A673 (cell line): ENCODE measurements at regions not wholly inside any gene's neighbourhood (a gene's known extent, or its start where the extent isn't known, plus 50 kb on each side); places are given as distances from the start of the nearest gene placed in this dataset.

Experiments
- BruUV-seq: library from RNA; stranded (reverse); fragments of 400-500 nt; replicated peaks from 2 replicates; lab custom pipeline; 2021; lab: Mats Ljungman, UMichigan
- CTCF ChIA-PET: fragments of 300-600 bp; sonication (Branson Sonifier 250); formaldehyde crosslinking; loops from one replicate; lab custom pipeline; 2022; ENCODE audit warnings: antibody characterized with exemption; lab: Charles Lee
- POLR2A ChIA-PET: fragments of 300-600 bp; sonication (Branson Sonifier 250); formaldehyde crosslinking; loops from one replicate; lab custom pipeline; 2022; ENCODE audit warnings: antibody characterized with exemption; ENCODE audit not compliant: low non-redundant PET; lab: Charles Lee
- DNase-seq: peaks from one replicate; pipeline ENCODE4 v3.0.0-alpha.2; 2015; ENCODE audit warnings: low spot score
- H3K27ac ChIP-seq: fragments of 200-600 bp; sonication (generic); 2 replicates; pipeline ENCODE4 v1.5.1; 2016; ENCODE audit warnings: mixed run types, low read depth, mild to moderate bottlenecking, mixed read lengths, antibody characterized with exemption, low read length; ENCODE audit not compliant: poor library complexity, severe bottlenecking
- H3K27me3 ChIP-seq: fragments of 200-600 bp; sonication (generic); replicated peaks from 2 replicates; pipeline ENCODE4 v1.6.1; 2017; ENCODE audit warnings: mixed run types, low read depth, mild to moderate bottlenecking, mixed read lengths, antibody characterized with exemption, low read length; ENCODE audit not compliant: insufficient read depth, poor library complexity
- H3K36me3 ChIP-seq: fragments of 200-600 bp; sonication (generic); 2 replicates; pipeline ENCODE4 v1.6.1; 2016; ENCODE audit warnings: mixed run types, mild to moderate bottlenecking, mixed read lengths, antibody characterized with exemption, low read length; ENCODE audit not compliant: insufficient read depth, poor library complexity, severe bottlenecking
- H3K4me1 ChIP-seq: fragments of 200-600 bp; sonication (generic); 2 replicates; pipeline ENCODE4 v1.6.1; 2017; ENCODE audit warnings: mixed run types, mild to moderate bottlenecking, mixed read lengths, antibody characterized with exemption, low read length; ENCODE audit not compliant: insufficient read depth, poor library complexity, severe bottlenecking
- H3K4me3 ChIP-seq: fragments of 200-600 bp; sonication (generic); 2 replicates; pipeline ENCODE4 v1.5.1; 2016; ENCODE audit warnings: low read depth, mixed run types, mild to moderate bottlenecking, mixed read lengths, low read length; ENCODE audit not compliant: poor library complexity, severe bottlenecking
- H3K9me3 ChIP-seq: fragments of 200-600 bp; sonication (generic); 2 replicates; pipeline ENCODE4 v1.6.1; 2016; ENCODE audit warnings: mixed run types, low read depth, mild to moderate bottlenecking, mixed read lengths, antibody characterized with exemption, low read length; ENCODE audit not compliant: poor library complexity, severe bottlenecking
- CTCF ChIP-seq: fragments of 300-800, 200-600 bp; sonication (generic); conservative IDR thresholded peaks from 2 replicates; pipeline ENCODE4 v1.5.1; 2017; ENCODE audit warnings: low read depth, mild to moderate bottlenecking, antibody characterized with exemption, low read length, moderate library complexity, mixed read lengths
- EZH2 ChIP-seq: fragments of 200-600 bp; sonication (generic); IDR thresholded peaks from 2 replicates; pipeline ENCODE4 v1.6.1; 2017; ENCODE audit warnings: borderline replicate concordance, low read depth, mild to moderate bottlenecking, mixed read lengths, antibody characterized with exemption, low read length; ENCODE audit not compliant: poor library complexity, severe bottlenecking
- intact Hi-C: fragments of 100-400 bp; cut with micrococcal nuclease; formaldehyde crosslinking; loops from one replicate; pipeline ENCODE4 v1.10.0; 2022; ENCODE audit not compliant: unreplicated experiment

- ChIA-PET POLR2A (no interaction called here), CTCF (no interaction called here)
- intact Hi-C loops = no loop called here
- Histone ChIP-seq H3K4me3 (no peak overlapping the region), H3K4me1 (no peaks in the 10 kb centered on the region), H3K36me3 (no peaks in the 10 kb centered on the region), H3K27me3 (peaks cover 15% of the 10 kb centered on the region), H3K27ac (no peak overlapping the region), H3K9me3 (no peaks in the 10 kb centered on the region)
- DNase-seq = no peak
- TF ChIP-seq EZH2 (no peak), CTCF (no peak)
- BruUV-seq = no TSS peak
These were observed 124.7 kb upstream of the CARD11 start for GRCh38 chr7:3168370-3168769.

- Histone ChIP-seq H3K9me3 (no peaks in the 10 kb centered on the region), H3K27ac (no peak overlapping the region), H3K4me3 (no peak overlapping the region), H3K4me1 (no peaks in the 10 kb centered on the region), H3K36me3 (no peaks in the 10 kb centered on the region), H3K27me3 (peaks cover 15% of the 10 kb centered on the region)
- intact Hi-C loops = no loop called here
- TF ChIP-seq EZH2 = no peak
- TF ChIP-seq CTCF = no peak
- BruUV-seq = no TSS peak
- ChIA-PET CTCF (no interaction called here), POLR2A (no interaction called here)
- no peak for DNase-seq
These were observed 125.2 kb upstream of the CARD11 start for GRCh38 chr7:3168869-3169268.

GRCh38 chr7:3172768-3173280, 128.2 kb upstream of the SDK1 start:
- H3K27me3 ChIP-seq = peaks cover 13% of the 10 kb centered on the region
- BruUV-seq = no TSS peak
- no peak overlapping the region for H3K4me3 ChIP-seq
- TF ChIP-seq CTCF (no peak), EZH2 (no peak)
- no peaks in the 10 kb centered on the region for H3K4me1 ChIP-seq
- no peak for DNase-seq
- no peak overlapping the region for H3K27ac ChIP-seq
- intact Hi-C loops = no loop called here
- H3K36me3 ChIP-seq = no peaks in the 10 kb centered on the region
- ChIA-PET CTCF (no interaction called here), POLR2A (no interaction called here)
- H3K9me3 ChIP-seq = no peaks in the 10 kb centered on the region
